Uterus (tissue), 3 donors: ENCODE measurements at regions not wholly inside any gene's neighbourhood (a gene's known extent, or its start where the extent isn't known, plus 50 kb on each side); places are given as distances from the start of the nearest gene placed in this dataset.

Experiments
- DNase-seq, 2 donors: peaks; one replicate each; pipeline ENCODE4 v3.0.0-alpha.2; 2019 to 2020
- H3K27ac ChIP-seq, 2 donors: fragments of 200-600 bp; sonication (generic); 1 replicate in 1 of 2; 2 replicates in 1 of 2; pipeline ENCODE4 v1.5.1; 2016 to 2018
- H3K27me3 ChIP-seq, 2 donors: fragments of 200-600 bp; sonication (generic); one replicate each; pipeline ENCODE4 v1.5.1; 2018 to 2019; ENCODE audit warnings: control low read depth in 1 of 2
- H3K36me3 ChIP-seq, 2 donors: fragments of 200-600 bp; sonication (generic); one replicate each; pipeline ENCODE4 v1.5.1; 2019; ENCODE audit warnings: control low read depth in 1 of 2
- H3K4me1 ChIP-seq, 2 donors: fragments of 200-600 bp; sonication (generic); one replicate each; pipeline ENCODE4 v1.5.1; 2018 to 2019; ENCODE audit warnings: control low read depth in 1 of 2
- H3K4me3 ChIP-seq, 2 donors: fragments of 200-600 bp; sonication (generic); 1 replicate in 1 of 2; 2 replicates in 1 of 2; pipeline ENCODE4 v1.5.1; 2018 to 2019; ENCODE audit warnings: mild to moderate bottlenecking in 1 of 2
- H3K9me3 ChIP-seq, 2 donors: fragments of 200-600 bp; sonication (generic); one replicate each; pipeline ENCODE4 v1.5.1; 2019; ENCODE audit warnings: control low read depth in 1 of 2
- CTCF ChIP-seq, 4 experiments: fragments of 200-600 bp in 2 of 4; fragments of 450-650 bp in 2 of 4; sonication (generic) in 2 of 4; IDR thresholded peaks; one replicate each; pipeline ENCODE4 v1.5.1; 2016 to 2019; ENCODE audit warnings: antibody characterized with exemption in 4 of 4, mild to moderate bottlenecking in 2 of 4, moderate library complexity in 1 of 4
- POLR2A ChIP-seq, 2 donors: fragments of 450-650 bp; IDR thresholded peaks; one replicate each; pipeline ENCODE4 v1.6.1; 2016; ENCODE audit warnings: antibody characterized with exemption in 2 of 2, mild to moderate bottlenecking in 1 of 2, moderate library complexity in 1 of 2
- intact Hi-C: fragments of 100-400 bp; cut with DNase I; formaldehyde crosslinking; loops from one replicate; pipeline ENCODE4 v1.15.1; 2023; ENCODE audit warnings: low total_unique reads
- donor health status: DM: yes; HTN: yes; CAD: no.

GRCh38 chr3:177729956-177730681 is 532.8 kb upstream of the TBL1XR1 start:
- DNase-seq = peak; percentile 46 to 49
- no peaks in the 10 kb centered on the region for H3K9me3 ChIP-seq

DNA sequence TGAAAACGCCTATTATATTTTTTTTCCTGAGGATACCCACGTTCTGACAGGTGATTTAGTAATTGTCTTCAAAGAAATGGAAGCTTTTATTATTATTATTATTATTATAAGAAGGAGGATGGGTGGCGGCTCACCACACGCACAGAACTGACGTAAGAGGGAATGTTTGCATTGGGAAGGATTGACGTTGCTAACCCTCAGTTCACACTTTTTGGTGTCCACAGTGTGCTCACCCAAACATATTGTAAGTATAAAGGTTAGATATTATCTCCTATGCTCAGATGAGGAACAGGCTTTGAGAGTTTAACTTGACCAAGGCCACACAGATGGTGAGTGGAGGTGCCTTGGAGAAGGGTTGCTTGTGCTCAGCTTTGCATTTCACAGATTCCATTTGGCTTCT is 533.5 kb upstream of the TBL1XR1 start:
- Histone ChIP-seq H3K27ac (no peak overlapping the region), H3K27me3 (no peaks in the 10 kb centered on the region), H3K4me1 (peaks cover 0 to 4% of the 10 kb centered on the region in 2 donors), H3K4me3 (no peak overlapping the region), H3K9me3 (no peaks in the 10 kb centered on the region), H3K36me3 (no peaks in the 10 kb centered on the region)
- intact Hi-C loops = no loop called here
- TF ChIP-seq CTCF (IDR thresholded peaks at IDR 0.05) (no peak), POLR2A (IDR thresholded peaks at IDR 0.05) (no peak)
- no peak for DNase-seq

More at GRCh38 chr3:177729956-177730681, 532.8 kb upstream of the TBL1XR1 start:
- peak overlapping the region; percentile 53 to 67 for H3K27ac ChIP-seq
- intact Hi-C loops = no loop called here
- H3K27me3 ChIP-seq = no peaks in the 10 kb centered on the region
- H3K36me3 ChIP-seq = no peaks in the 10 kb centered on the region
- no peak for TF ChIP-seq CTCF (IDR thresholded peaks at IDR 0.05)
- no peak for TF ChIP-seq POLR2A (IDR thresholded peaks at IDR 0.05)
- H3K4me3 ChIP-seq = no peak overlapping the region
- peaks cover 0 to 4% of the 10 kb centered on the region in 2 donors for H3K4me1 ChIP-seq

DNA sequence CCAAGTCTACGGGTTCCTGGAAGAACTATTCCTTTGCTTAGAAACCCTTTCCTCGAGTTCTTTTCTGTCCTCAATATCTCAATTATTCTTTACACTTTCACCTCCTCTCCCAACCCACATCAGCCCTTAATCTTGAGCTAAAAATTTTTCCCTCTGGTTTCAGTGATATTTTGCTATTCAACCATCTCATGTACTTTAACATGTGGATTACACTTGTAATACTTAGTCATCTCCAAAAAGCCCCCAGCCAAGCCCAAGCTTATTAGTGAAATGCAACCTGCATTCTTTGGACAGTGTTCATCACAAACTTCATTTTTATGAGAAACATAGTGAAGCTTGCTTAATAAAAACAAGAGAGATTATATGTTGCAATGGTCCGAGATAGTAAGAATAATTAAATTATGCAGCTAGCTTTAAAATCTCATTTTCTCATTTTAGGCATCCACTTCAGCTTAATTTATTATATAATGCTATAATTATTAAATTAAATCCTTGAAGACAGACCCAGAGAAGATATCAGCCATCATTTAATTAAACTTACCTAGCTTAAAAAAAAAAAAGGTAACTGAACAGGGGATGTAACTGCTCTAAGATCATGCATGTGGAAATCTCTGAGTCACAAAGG is 534.5 kb upstream of the TBL1XR1 start:
- intact Hi-C loops = no loop called here
- Histone ChIP-seq H3K4me3 (no peak overlapping the region), H3K9me3 (no peaks in the 10 kb centered on the region), H3K36me3 (no peaks in the 10 kb centered on the region), H3K4me1 (peaks cover 0 to 4% of the 10 kb centered on the region in 2 donors), H3K27me3 (no peaks in the 10 kb centered on the region), H3K27ac (no peak overlapping the region)
- DNase-seq = no peak
- TF ChIP-seq CTCF (IDR thresholded peaks at IDR 0.05) (no peak), POLR2A (IDR thresholded peaks at IDR 0.05) (no peak)

DNA sequence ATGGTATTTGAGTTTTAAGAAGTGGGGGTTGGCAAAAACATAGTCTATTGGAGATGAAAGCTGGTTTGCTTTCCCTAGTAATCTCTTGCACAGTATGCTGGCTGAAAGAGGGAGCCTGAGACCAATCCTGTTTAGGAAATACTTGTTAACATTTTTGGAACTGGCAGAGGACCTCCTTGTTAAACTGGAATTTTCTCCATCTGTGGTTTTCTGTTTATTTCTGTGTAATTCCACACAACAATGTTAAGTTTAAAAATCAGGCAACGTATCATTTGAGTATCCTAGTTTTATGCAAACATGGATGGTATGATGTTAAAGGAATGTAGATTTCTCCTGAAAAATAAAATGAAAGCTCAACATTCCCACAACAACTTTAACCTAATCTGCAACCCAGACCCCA is 536.0 kb upstream of the TBL1XR1 start:
- intact Hi-C loops = no loop called here
- Histone ChIP-seq H3K4me1 (peaks cover 0 to 4% of the 10 kb centered on the region in 2 donors), H3K4me3 (no peak overlapping the region), H3K9me3 (no peaks in the 10 kb centered on the region), H3K27me3 (no peaks in the 10 kb centered on the region), H3K27ac (no peak overlapping the region), H3K36me3 (no peaks in the 10 kb centered on the region)
- DNase-seq = no peak
- TF ChIP-seq POLR2A (IDR thresholded peaks at IDR 0.05) (no peak), CTCF (IDR thresholded peaks at IDR 0.05) (no peak)

GRCh38 chr3:177733936-177734335 is 536.7 kb upstream of the TBL1XR1 start:
- intact Hi-C loops = no loop called here
- H3K4me3 ChIP-seq = no peak overlapping the region
- no peak for TF ChIP-seq POLR2A (IDR thresholded peaks at IDR 0.05)
- no peak for TF ChIP-seq CTCF (IDR thresholded peaks at IDR 0.05)
- no peaks in the 10 kb centered on the region for H3K36me3 ChIP-seq
- H3K27me3 ChIP-seq = no peaks in the 10 kb centered on the region
- DNase-seq = no peak
- no peaks in the 10 kb centered on the region for H3K9me3 ChIP-seq
- no peak overlapping the region for H3K27ac ChIP-seq
- H3K4me1 ChIP-seq = peaks cover 0 to 4% of the 10 kb centered on the region in 2 donors
